ENCODE measurements at regions not wholly inside any gene's neighbourhood (a gene's known extent, or its start where the extent isn't known, plus 50 kb on each side); places are given as distances from the start of the nearest gene placed in this dataset.

GRCh38 chr6:122028933-122029522 is 370.4 kb upstream of the HSF2 start:
- DNase-seq: no peak

- no peak for DNase-seq
These were observed 365.8 kb upstream of the HSF2 start for GRCh38 chr6:122033564-122034181.

- DNase-seq: peak; percentile 39
These were observed 364.3 kb upstream of the HSF2 start for GRCh38 chr6:122035173-122035572.

- no peak for DNase-seq
These were observed 359.2 kb upstream of the HSF2 start for GRCh38 chr6:122040261-122040660.

GRCh38 chr6:122042380-122042779 is 357.1 kb upstream of the HSF2 start:
- no peak for DNase-seq

GRCh38 chr6:122042960-122043735 is 356.3 kb upstream of the HSF2 start:
- DNase-seq: peak; percentile 54

- DNase-seq: no peak
These were observed 350.9 kb upstream of the HSF2 start for GRCh38 chr6:122048570-122048969.

- peak; percentile 57 for DNase-seq
These were observed 350.1 kb upstream of the HSF2 start for GRCh38 chr6:122049341-122049740.

GRCh38 chr6:122050242-122050755 is 349.2 kb upstream of the HSF2 start:
- DNase-seq: no peak

- DNase-seq: no peak
These were observed 347.0 kb upstream of the HSF2 start for GRCh38 chr6:122052346-122052900.

GRCh38 chr6:122059918-122060317 is 339.5 kb upstream of the HSF2 start:
- no peak for DNase-seq

- DNase-seq: no peak
These were observed 337.6 kb upstream of the HSF2 start for GRCh38 chr6:122061855-122062254.

- no peak for DNase-seq
These were observed 336.4 kb upstream of the HSF2 start for GRCh38 chr6:122063076-122063475.

GRCh38 chr6:122063761-122064160 is 335.7 kb upstream of the HSF2 start:
- no peak for DNase-seq

GRCh38 chr6:122066200-122066599 is 333.3 kb upstream of the HSF2 start:
- no peak for DNase-seq

GRCh38 chr6:122068291-122068769 is 331.1 kb upstream of the HSF2 start:
- no peak for DNase-seq

GRCh38 chr6:122069932-122070331 is 329.5 kb upstream of the HSF2 start:
- DNase-seq: no peak

- peak; percentile 55 for DNase-seq
These were observed 327.3 kb upstream of the HSF2 start for GRCh38 chr6:122072014-122072647.

- peak; percentile 55 for DNase-seq
These were observed 324.2 kb upstream of the HSF2 start for GRCh38 chr6:122075084-122075838.

GRCh38 chr6:122075917-122076316 is 323.5 kb upstream of the HSF2 start:
- peak; percentile 77 for DNase-seq

- DNase-seq: no peak
These were observed 321.8 kb upstream of the HSF2 start for GRCh38 chr6:122077603-122078002.

GRCh38 chr6:122078481-122078880 is 321.0 kb upstream of the HSF2 start:
- DNase-seq: no peak

Measured in left hindlimb (tissue), 1 donor.